ENCODE measurements at regions not wholly inside any gene's neighbourhood (a gene's known extent, or its start where the extent isn't known, plus 50 kb on each side); places are given as distances from the start of the nearest gene placed in this dataset.

DNA sequence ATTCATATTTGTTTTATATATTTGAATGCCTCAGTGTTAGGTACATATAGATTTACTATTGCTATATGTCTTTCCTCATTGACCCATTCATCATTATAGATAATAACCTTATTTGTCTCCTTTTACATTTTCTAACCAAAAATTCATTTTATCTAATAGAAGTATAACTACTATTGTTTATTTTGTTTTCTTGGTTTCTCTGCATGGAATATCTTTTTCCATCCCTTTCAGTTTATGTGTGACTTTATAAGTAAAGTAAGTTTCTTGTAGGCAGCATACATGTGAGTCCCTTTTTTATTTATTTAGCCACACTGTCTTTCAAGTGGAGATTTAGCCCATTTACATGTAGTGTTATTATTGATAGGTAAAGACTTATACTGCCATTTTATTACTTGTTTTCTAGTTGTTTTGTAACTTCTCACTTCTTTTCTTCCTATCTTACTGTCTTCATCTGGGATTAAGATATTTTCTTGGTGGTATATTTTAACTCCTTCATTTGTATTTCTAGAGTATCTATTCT lies 572.0 kb upstream of the MAN1A1 start:
- Histone ChIP-seq H2AFZ (replicated peaks; ENCODE audit: low read length, poor library complexity) (no peak overlapping the region), H3K4me1 (ENCODE audit: control insufficient read depth, insufficient read depth, low read length) (no peaks in the 10 kb centered on the region), H3K27me3 (ENCODE audit: control insufficient read depth, insufficient read depth, low read length) (no peaks in the 10 kb centered on the region), H3K36me3 (ENCODE audit: control insufficient read depth, insufficient read depth, low read length) (no peaks in the 10 kb centered on the region), H3K9ac (ENCODE audit: low read depth, low read length) (no peak overlapping the region), H2BK120ac (ENCODE audit: low read depth, low read length) (no peak overlapping the region), H2AK9ac (replicated peaks; ENCODE audit: low read depth, low read length, poor library complexity) (no peak overlapping the region), H3K27ac (ENCODE audit: insufficient read depth, low read length) (no peak overlapping the region), H3K18ac (ENCODE audit: low read depth, low read length) (no peak overlapping the region), H3K56ac (ENCODE audit: extremely low read depth, insufficient read depth, low read length) (no peak overlapping the region), H3K4ac (ENCODE audit: low read depth, low read length) (no peak overlapping the region), H4K8ac (ENCODE audit: low read depth in 2 of 2, low read length in 2 of 2) (no peak overlapping the region), H2BK15ac (ENCODE audit: low read depth, low read length) (no peak overlapping the region), H3K9me3 (ENCODE audit: control insufficient read depth, insufficient read depth, low read length) (peaks cover 9% of the 10 kb centered on the region), H3K4me2 (ENCODE audit: low read depth, low read length) (no peak overlapping the region), H2BK5ac (ENCODE audit: low read depth, low read length, poor library complexity, severe bottlenecking) (no peak overlapping the region), H2AK5ac (ENCODE audit: low read depth, low read length) (no peak overlapping the region), H4K20me1 (ENCODE audit: insufficient read depth, low read length) (no peaks in the 10 kb centered on the region), H3K23ac (ENCODE audit: low read depth, low read length) (no peak overlapping the region), H4K91ac (ENCODE audit: insufficient read depth, low read depth, low read length) (no peak overlapping the region), H3K79me1 (ENCODE audit: low read depth in 1 of 2, low read length in 2 of 2) (no peaks in the 10 kb centered on the region), H4K5ac (ENCODE audit: low read depth, low read length) (no peak overlapping the region), H2BK20ac (ENCODE audit: low read depth, low read length) (no peak overlapping the region), H3K4me3 (ENCODE audit: insufficient read depth, low read depth, low read length) (no peak overlapping the region), H3K9me1 (ENCODE audit: insufficient read depth, low read length) (no peaks in the 10 kb centered on the region), H3K14ac (replicated peaks; ENCODE audit: low read depth, low read length) (no peak overlapping the region)
- intact Hi-C loops (cut with micrococcal nuclease) (no loop called here), dilution Hi-C loops (cut with HindIII; ENCODE audit: low sequenced_read_pairs, unreplicated experiment) (no loop called here), in situ Hi-C loops (cut with MboI; ENCODE audit: low sequenced_read_pairs) (no loop called here)
- POLR2A ChIA-PET (ENCODE audit: unreplicated experiment) = no interaction called here
- BruUV-seq (replicated peaks) = no TSS peak
- CTCF ChIA-PET = no interaction called here
- TF ChIP-seq BHLHE40 (IDR thresholded peaks at IDR 0.05; ENCODE audit: low read depth, low read length) (no peak), MAFK (IDR thresholded peaks at IDR 0.05; ENCODE audit: low read depth, low read length) (no peak), MXI1 (IDR thresholded peaks at IDR 0.05; ENCODE audit: borderline replicate concordance, low read depth, low read length) (no peak), RFX5 (IDR thresholded peaks at IDR 0.05; ENCODE audit: low read depth, low read length) (no peak), CHD1 (IDR thresholded peaks at IDR 0.05; ENCODE audit: low read depth, low read length) (no peak), RCOR1 (IDR thresholded peaks at IDR 0.05; ENCODE audit: insufficient replicate concordance, low read length) (no peak), FOS (IDR thresholded peaks at IDR 0.05; ENCODE audit: low read depth, low read length) (no peak)
- TF ChIP-seq, protein P1, sequence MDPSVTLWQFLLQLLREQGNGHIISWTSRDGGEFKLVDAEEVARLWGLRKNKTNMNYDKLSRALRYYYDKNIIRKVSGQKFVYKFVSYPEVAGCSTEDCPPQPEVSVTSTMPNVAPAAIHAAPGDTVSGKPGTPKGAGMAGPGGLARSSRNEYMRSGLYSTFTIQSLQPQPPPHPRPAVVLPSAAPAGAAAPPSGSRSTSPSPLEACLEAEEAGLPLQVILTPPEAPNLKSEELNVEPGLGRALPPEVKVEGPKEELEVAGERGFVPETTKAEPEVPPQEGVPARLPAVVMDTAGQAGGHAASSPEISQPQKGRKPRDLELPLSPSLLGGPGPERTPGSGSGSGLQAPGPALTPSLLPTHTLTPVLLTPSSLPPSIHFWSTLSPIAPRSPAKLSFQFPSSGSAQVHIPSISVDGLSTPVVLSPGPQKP (IDR thresholded peaks at IDR 0.05; ENCODE audit: borderline replicate concordance, low read depth, low read length) = no peak
- DNase-seq (no peak), ATAC-seq (ENCODE audit: low read depth) (no peak)

Data from IMR-90 (cell line).